ENCODE measurements at regions not wholly inside any gene's neighbourhood (a gene's known extent, or its start where the extent isn't known, plus 50 kb on each side); places are given as distances from the start of the nearest gene placed in this dataset.

DNA sequence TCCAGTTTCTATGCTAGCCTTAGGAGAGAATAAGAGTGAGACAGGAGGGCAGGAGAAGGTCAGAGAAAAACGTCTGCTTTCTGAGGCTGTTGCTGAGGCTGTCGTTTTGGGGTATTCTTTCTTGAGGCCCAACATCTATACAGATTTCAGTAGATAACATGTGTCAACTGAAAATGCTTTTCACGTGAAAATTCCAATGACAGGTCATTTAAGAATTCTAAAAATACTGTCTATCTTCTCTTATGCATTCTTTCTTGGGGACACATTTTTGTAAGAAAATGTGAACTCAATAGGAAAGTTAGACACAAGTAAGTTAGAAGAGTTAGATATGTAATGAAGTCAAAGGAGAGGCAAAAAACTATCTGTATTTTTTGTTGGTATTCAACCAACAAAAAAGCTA lies 150.8 kb downstream of the TGFB2 start:
- TF ChIP-seq, protein P1, sequence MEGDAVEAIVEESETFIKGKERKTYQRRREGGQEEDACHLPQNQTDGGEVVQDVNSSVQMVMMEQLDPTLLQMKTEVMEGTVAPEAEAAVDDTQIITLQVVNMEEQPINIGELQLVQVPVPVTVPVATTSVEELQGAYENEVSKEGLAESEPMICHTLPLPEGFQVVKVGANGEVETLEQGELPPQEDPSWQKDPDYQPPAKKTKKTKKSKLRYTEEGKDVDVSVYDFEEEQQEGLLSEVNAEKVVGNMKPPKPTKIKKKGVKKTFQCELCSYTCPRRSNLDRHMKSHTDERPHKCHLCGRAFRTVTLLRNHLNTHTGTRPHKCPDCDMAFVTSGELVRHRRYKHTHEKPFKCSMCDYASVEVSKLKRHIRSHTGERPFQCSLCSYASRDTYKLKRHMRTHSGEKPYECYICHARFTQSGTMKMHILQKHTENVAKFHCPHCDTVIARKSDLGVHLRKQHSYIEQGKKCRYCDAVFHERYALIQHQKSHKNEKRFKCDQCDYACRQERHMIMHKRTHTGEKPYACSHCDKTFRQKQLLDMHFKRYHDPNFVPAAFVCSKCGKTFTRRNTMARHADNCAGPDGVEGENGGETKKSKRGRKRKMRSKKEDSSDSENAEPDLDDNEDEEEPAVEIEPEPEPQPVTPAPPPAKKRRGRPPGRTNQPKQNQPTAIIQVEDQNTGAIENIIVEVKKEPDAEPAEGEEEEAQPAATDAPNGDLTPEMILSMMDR (IDR thresholded peaks at IDR 0.05): no peak
- TF ChIP-seq POLR2A (IDR thresholded peaks at IDR 0.05): no peak

Data from uterus (tissue), 2 donors.